C4-2B (cell line): ENCODE measurements at regions not wholly inside any gene's neighbourhood (a gene's known extent, or its start where the extent isn't known, plus 50 kb on each side); places are given as distances from the start of the nearest gene placed in this dataset.

ENCODE experiments used
- ZFX ChIP-seq: fragments of 450-650 bp; IDR thresholded peaks from 2 replicates; pipeline ENCODE4 v1.6.1; 2017
- TF ChIP-seq, protein P1 (sequence below): fragments of 450-650 bp; conservative IDR thresholded peaks from 2 replicates; pipeline ENCODE4 v1.5.1; 2017; ENCODE audit warnings: mild to moderate bottlenecking

DNA sequence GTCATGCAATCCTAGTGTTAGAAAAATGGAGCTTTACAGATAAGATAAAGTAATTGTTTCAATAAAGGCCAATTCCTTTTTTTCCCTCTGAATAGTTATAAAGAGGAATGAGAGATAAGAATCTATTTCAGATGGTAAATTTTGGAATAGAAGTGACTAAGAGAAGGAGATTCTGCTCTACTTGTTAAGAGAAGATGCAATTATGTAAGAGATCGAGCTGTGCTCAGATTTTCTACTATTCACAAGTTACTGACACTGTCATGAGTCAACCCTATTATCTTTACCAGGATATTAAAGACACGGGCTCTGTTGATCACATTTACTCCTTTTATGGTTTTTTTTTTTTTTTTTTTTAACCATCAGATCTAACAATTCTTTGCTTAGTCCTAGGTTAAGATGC lies 511.3 kb downstream of the ARL4A start:
- TF ChIP-seq, protein P1, sequence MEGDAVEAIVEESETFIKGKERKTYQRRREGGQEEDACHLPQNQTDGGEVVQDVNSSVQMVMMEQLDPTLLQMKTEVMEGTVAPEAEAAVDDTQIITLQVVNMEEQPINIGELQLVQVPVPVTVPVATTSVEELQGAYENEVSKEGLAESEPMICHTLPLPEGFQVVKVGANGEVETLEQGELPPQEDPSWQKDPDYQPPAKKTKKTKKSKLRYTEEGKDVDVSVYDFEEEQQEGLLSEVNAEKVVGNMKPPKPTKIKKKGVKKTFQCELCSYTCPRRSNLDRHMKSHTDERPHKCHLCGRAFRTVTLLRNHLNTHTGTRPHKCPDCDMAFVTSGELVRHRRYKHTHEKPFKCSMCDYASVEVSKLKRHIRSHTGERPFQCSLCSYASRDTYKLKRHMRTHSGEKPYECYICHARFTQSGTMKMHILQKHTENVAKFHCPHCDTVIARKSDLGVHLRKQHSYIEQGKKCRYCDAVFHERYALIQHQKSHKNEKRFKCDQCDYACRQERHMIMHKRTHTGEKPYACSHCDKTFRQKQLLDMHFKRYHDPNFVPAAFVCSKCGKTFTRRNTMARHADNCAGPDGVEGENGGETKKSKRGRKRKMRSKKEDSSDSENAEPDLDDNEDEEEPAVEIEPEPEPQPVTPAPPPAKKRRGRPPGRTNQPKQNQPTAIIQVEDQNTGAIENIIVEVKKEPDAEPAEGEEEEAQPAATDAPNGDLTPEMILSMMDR, result no peak
- TF ChIP-seq ZFX, result no peak
